ENCODE measurements at regions not wholly inside any gene's neighbourhood (a gene's known extent, or its start where the extent isn't known, plus 50 kb on each side); places are given as distances from the start of the nearest gene placed in this dataset.

- Histone ChIP-seq H3K9ac (ENCODE audit: insufficient read depth, low read length) (no peak overlapping the region), H3K4me2 (ENCODE audit: extremely low read depth, insufficient read depth, low read length) (no peak overlapping the region)
- peak in 1 of 2 donors; percentile 56 for DNase-seq (ENCODE audit: low read depth in 2 of 2)
Observed at GRCh38 chr11:126112547-126112946, 49.9 kb upstream of the CDON start.

More at GRCh38 chr11:126112547-126112946, 49.9 kb upstream of the CDON start:
- no peaks in the 10 kb centered on the region for H3K9me3 ChIP-seq (ENCODE audit: control insufficient read depth, insufficient read depth, low read depth, low read length)
- no peak for TF ChIP-seq EZH2 (IDR thresholded peaks at IDR 0.05; ENCODE audit: low read length, missing control alignments)
- TF ChIP-seq CTCF (conservative IDR thresholded peaks at IDR 0.05 in 1 of 2, IDR thresholded peaks at IDR 0.05 in 1 of 2; ENCODE audit: low read depth in 1 of 2, low read length in 2 of 2): no peak
- no peak overlapping the region for H2AFZ ChIP-seq (ENCODE audit: low read length)
- no peak overlapping the region for H3K4me3 ChIP-seq (replicated peaks in 1 of 4; ENCODE audit: control extremely low read depth in 1 of 4, insufficient read depth in 1 of 4, low read depth in 3 of 4, low read length in 4 of 4)
- no peak overlapping the region for H3K27ac ChIP-seq (ENCODE audit: insufficient read depth, low read length)
- H4K20me1 ChIP-seq (ENCODE audit: control insufficient read depth, extremely low read depth, insufficient read depth, low read length): no peaks in the 10 kb centered on the region
- H3K4me1 ChIP-seq (ENCODE audit: control insufficient read depth, extremely low read depth, insufficient read depth, low read length): peaks cover 31% of the 10 kb centered on the region
- H3K36me3 ChIP-seq (ENCODE audit: control insufficient read depth, insufficient read depth, low read length): no peaks in the 10 kb centered on the region
- no peaks in the 10 kb centered on the region for H3K27me3 ChIP-seq (ENCODE audit: control insufficient read depth, insufficient read depth, low read length)
- no peaks in the 10 kb centered on the region for H3K79me2 ChIP-seq (ENCODE audit: control insufficient read depth, insufficient read depth, low read length)

Data from fibroblast of lung (primary cell).